Cardiac muscle cell (in vitro differentiated cells and primary cell): ENCODE measurements at regions not wholly inside any gene's neighbourhood (a gene's known extent, or its start where the extent isn't known, plus 50 kb on each side); places are given as distances from the start of the nearest gene placed in this dataset.
A peak's percentile ranks its signal among the peaks of the same experiment; 100 is the strongest.
"Not testable (repeated sequence)": the region's sequence is repeated elsewhere in the genome, so short reads cannot be mapped to it uniquely, and the experiment has no call there.

Experiments used
- DNase-seq, 2 donors: peaks; one replicate each; pipeline versions ENCODE4 v3.0.0 to v3.0.0-alpha.2; 2010 to 2017; ENCODE audit warnings: low read depth in 1 of 2, low spot score in 1 of 2
- H3K27ac ChIP-seq: fragments of 200-600 bp; sonication (generic); 2 replicates; pipeline ENCODE4 v1.5.1; 2016
- H3K27me3 ChIP-seq: fragments of 200-600 bp; sonication (generic); 2 replicates; pipeline ENCODE4 v1.6.0; 2016; ENCODE audit warnings: control low read depth
- H3K36me3 ChIP-seq: fragments of 200-600 bp; sonication (generic); 2 replicates; pipeline ENCODE4 v1.5.1; 2016; ENCODE audit warnings: control low read depth
- H3K4me1 ChIP-seq: fragments of 200-600 bp; sonication (generic); 2 replicates; pipeline ENCODE4 v1.8.1; 2017; ENCODE audit warnings: low read depth, mild to moderate bottlenecking, mixed run types
- H3K4me3 ChIP-seq: fragments of 200-600 bp; sonication (generic); 2 replicates; pipeline ENCODE4 v1.5.1; 2016; ENCODE audit warnings: mild to moderate bottlenecking
- H3K9me3 ChIP-seq: fragments of 200-600 bp; sonication (generic); 2 replicates; pipeline ENCODE4 v1.5.1; 2017; ENCODE audit warnings: low read depth, mild to moderate bottlenecking, control low read depth
- TF ChIP-seq, protein P1 (sequence below): IDR thresholded peaks from 2 replicates; pipeline ENCODE4 v1.5.1; 2012; ENCODE audit warnings: low read depth, mild to moderate bottlenecking, low read length

GRCh38 chr4:123602007-123602406 is 205.4 kb downstream of the SPRY1 start:
- Histone ChIP-seq H3K27me3 (no peaks in the 10 kb centered on the region), H3K27ac (no peak overlapping the region), H3K4me1 (no peaks in the 10 kb centered on the region), H3K36me3 (no peaks in the 10 kb centered on the region), H3K9me3 (no peaks in the 10 kb centered on the region), H3K4me3 (no peak overlapping the region)
- TF ChIP-seq, protein P1, sequence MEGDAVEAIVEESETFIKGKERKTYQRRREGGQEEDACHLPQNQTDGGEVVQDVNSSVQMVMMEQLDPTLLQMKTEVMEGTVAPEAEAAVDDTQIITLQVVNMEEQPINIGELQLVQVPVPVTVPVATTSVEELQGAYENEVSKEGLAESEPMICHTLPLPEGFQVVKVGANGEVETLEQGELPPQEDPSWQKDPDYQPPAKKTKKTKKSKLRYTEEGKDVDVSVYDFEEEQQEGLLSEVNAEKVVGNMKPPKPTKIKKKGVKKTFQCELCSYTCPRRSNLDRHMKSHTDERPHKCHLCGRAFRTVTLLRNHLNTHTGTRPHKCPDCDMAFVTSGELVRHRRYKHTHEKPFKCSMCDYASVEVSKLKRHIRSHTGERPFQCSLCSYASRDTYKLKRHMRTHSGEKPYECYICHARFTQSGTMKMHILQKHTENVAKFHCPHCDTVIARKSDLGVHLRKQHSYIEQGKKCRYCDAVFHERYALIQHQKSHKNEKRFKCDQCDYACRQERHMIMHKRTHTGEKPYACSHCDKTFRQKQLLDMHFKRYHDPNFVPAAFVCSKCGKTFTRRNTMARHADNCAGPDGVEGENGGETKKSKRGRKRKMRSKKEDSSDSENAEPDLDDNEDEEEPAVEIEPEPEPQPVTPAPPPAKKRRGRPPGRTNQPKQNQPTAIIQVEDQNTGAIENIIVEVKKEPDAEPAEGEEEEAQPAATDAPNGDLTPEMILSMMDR = no peak
- DNase-seq = no peak

GRCh38 chr4:123603165-123603564 is 206.6 kb downstream of the SPRY1 start:
- TF ChIP-seq, protein P1 = no peak
- no peaks in the 10 kb centered on the region for H3K4me1 ChIP-seq
- no peaks in the 10 kb centered on the region for H3K36me3 ChIP-seq
- no peaks in the 10 kb centered on the region for H3K9me3 ChIP-seq
- H3K4me3 ChIP-seq = no peak overlapping the region
- H3K27ac ChIP-seq = no peak overlapping the region
- DNase-seq = peak; percentile 4 to 67
- H3K27me3 ChIP-seq = no peaks in the 10 kb centered on the region

- not testable (repeated sequence) for H3K27me3 ChIP-seq, DNase-seq, H3K4me3 ChIP-seq, H3K4me1 ChIP-seq, H3K36me3 ChIP-seq, H3K27ac ChIP-seq, H3K9me3 ChIP-seq
These were observed 209.2 kb downstream of the SPRY1 start for GRCh38 chr4:123605797-123606196.

DNA sequence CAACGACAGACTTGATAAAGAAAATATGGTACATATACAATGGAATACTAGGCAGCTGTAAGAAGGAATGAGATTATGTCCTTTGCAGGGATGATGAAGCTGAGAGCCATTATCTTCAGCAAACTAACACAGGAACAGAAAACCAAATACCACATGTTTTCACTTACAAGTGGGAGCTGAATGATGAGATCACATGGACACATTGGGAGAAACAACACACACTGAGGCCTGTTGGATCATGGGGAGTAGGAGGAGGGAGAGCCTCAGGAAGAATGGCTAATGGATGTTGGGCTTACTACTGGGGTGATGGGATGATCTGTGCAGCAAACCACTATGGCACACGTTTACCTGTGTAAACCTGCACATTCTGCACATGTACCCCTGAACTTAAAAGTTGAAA is 209.7 kb downstream of the SPRY1 start:
- no peaks in the 10 kb centered on the region for H3K36me3 ChIP-seq
- no peak for DNase-seq
- H3K27me3 ChIP-seq = no peaks in the 10 kb centered on the region

DNA sequence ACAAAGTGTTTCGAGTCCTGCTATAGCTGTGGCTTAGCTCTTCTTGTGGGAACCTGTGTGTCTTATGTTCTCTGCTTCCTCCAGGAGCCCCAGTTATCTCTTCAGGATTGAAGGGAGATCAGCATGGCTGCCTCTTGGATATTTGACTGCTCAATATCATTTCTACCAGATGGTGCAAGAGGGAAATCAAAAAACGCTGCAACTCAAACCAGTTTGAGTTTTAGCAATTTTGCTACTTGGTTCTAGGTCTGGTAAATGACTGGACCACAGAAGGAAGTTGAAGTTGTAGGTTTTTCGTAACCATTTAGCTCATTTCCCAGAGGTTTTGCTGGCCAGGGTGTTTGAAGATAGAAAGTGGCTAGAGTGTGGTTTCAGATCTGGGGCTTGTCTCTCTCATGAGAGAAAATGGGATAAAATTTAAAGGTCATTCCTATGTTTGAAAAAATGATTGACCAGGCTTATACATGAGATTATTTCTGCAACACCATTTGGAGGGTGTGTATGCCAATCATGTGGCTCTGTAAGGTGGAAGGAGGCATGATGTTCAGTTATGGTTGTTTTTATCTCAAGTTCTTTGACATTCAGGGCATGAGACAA is 210.4 kb downstream of the SPRY1 start:
- Histone ChIP-seq H3K4me3 (no peak overlapping the region), H3K4me1 (no peaks in the 10 kb centered on the region), H3K9me3 (no peaks in the 10 kb centered on the region), H3K36me3 (no peaks in the 10 kb centered on the region), H3K27me3 (no peaks in the 10 kb centered on the region), H3K27ac (no peak overlapping the region)
- TF ChIP-seq, protein P1 = no peak
- peak in 1 of 2 donors; percentile 27 for DNase-seq

More for the DNA sequence above, 209.7 kb downstream of the SPRY1 start:
- Histone ChIP-seq H3K9me3 (no peaks in the 10 kb centered on the region), H3K4me3 (no peak overlapping the region), H3K27ac (no peak overlapping the region), H3K4me1 (no peaks in the 10 kb centered on the region)
- TF ChIP-seq, protein P1 = no peak

- Histone ChIP-seq H3K27ac (no peak overlapping the region), H3K27me3 (no peaks in the 10 kb centered on the region), H3K4me1 (no peaks in the 10 kb centered on the region), H3K36me3 (no peaks in the 10 kb centered on the region), H3K4me3 (no peak overlapping the region), H3K9me3 (no peaks in the 10 kb centered on the region)
- no peak for DNase-seq
- TF ChIP-seq, protein P1 = no peak
These were observed 213.2 kb downstream of the SPRY1 start for GRCh38 chr4:123609829-123610228.
